Astrocyte of the spinal cord (primary cell): ENCODE measurements at regions not wholly inside any gene's neighbourhood (a gene's known extent, or its start where the extent isn't known, plus 50 kb on each side); places are given as distances from the start of the nearest gene placed in this dataset.
"Not testable (repeated sequence)": the region's sequence is repeated elsewhere in the genome, so short reads cannot be mapped to it uniquely, and the experiment has no call there.

Experiments
- DNase-seq: peaks from one replicate; pipeline ENCODE4 v3.0.0; 2011; ENCODE audit warnings: low read depth, low spot score
- H3K4me3 ChIP-seq: 2 replicates; pipeline ENCODE4 v1.5.1; 2011; ENCODE audit warnings: low read depth, mild to moderate bottlenecking, low read length, moderate library complexity
- CTCF ChIP-seq: IDR thresholded peaks from 2 replicates; pipeline ENCODE4 v1.5.1; 2012; ENCODE audit warnings: low read depth, mild to moderate bottlenecking, low read length, inconsistent platforms
- in situ Hi-C: cut with HindIII; loops from 2 replicates; pipeline ENCODE4 v1.10.0; 2017; ENCODE audit warnings: low sequenced_read_pairs

- no peak for TF ChIP-seq CTCF
- in situ Hi-C loops: no loop called here
- no peak overlapping the region for H3K4me3 ChIP-seq
- no peak for DNase-seq
Measured at GRCh38 chr19:30289336-30289735, 82.8 kb upstream of the ZNF536 start.

- DNase-seq, H3K4me3 ChIP-seq, in situ Hi-C loops: not testable (repeated sequence)
Measured at GRCh38 chr19:30290805-30291204, 81.4 kb upstream of the ZNF536 start.

- H3K4me3 ChIP-seq: no peak overlapping the region
- in situ Hi-C loops: no loop called here
- DNase-seq: no peak
- TF ChIP-seq CTCF: no peak
Measured at GRCh38 chr19:30293051-30293785, 79.0 kb upstream of the ZNF536 start.

GRCh38 chr19:30297969-30298368 is 74.2 kb upstream of the ZNF536 start:
- no peak for TF ChIP-seq CTCF
- in situ Hi-C loops: no loop called here
- H3K4me3 ChIP-seq: no peak overlapping the region
- DNase-seq: no peak

GRCh38 chr19:30303131-30303654 is 69.0 kb upstream of the ZNF536 start:
- no peak for TF ChIP-seq CTCF
- in situ Hi-C loops: no loop called here
- DNase-seq: no peak
- H3K4me3 ChIP-seq: no peak overlapping the region

GRCh38 chr19:30304540-30304939 is 67.6 kb upstream of the ZNF536 start:
- no peak for DNase-seq
- TF ChIP-seq CTCF: no peak
- H3K4me3 ChIP-seq: no peak overlapping the region
- in situ Hi-C loops: no loop called here

- DNase-seq: no peak
- no peak overlapping the region for H3K4me3 ChIP-seq
- in situ Hi-C loops: no loop called here
- TF ChIP-seq CTCF: no peak
Measured at GRCh38 chr19:30305346-30306060, 66.7 kb upstream of the ZNF536 start.
